Fibroblast of villous mesenchyme (primary cell): ENCODE measurements at regions not wholly inside any gene's neighbourhood (a gene's known extent, or its start where the extent isn't known, plus 50 kb on each side); places are given as distances from the start of the nearest gene placed in this dataset.

ENCODE experiments used
- DNase-seq: peaks from one replicate; pipeline ENCODE4 v3.0.0-alpha.2; 2010; ENCODE audit warnings: low read depth
- H3K4me3 ChIP-seq: 2 replicates; pipeline ENCODE4 v1.5.1; 2011; ENCODE audit warnings: low read depth, mild to moderate bottlenecking, low read length
- TF ChIP-seq, protein P1 (sequence below): IDR thresholded peaks from 2 replicates; pipeline ENCODE4 v1.5.1; 2012; ENCODE audit warnings: low read depth, mild to moderate bottlenecking, low read length; ENCODE audit not compliant: insufficient read depth

DNA sequence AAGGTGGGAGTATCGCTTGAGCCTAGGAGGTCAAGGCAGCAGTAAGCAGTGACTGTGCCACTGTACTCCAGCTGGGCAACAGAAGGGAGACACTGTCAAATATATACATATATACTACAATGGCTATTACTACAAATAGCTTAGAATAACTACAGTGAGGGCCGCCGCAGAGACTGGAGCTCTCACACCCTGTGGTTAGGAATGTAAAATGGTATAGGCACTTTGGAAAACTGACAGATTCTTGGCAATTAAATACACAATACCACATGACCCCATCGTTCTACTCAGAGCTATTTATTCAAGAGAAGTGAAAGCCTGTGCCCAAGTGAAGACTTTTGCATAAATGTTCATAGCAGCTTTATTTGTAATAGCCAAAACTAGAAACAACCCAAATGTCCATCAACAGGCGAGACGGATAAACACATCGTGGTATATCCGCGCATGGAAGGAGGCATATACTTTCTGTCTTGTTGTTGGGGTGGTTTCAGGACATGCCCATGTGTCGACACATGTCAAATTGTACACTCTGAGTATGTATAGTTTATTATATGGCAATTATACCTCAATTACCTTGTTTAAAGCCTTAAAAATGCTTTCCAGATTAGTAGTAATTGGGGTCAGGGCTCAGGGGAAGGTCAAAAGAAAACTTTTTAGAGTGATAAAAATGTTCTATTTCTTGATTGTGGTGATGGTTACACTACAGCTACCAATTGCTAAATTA lies 123.4 kb downstream of the RIPK4 start:
- H3K4me3 ChIP-seq, result no peak overlapping the region
- DNase-seq, result no peak
- TF ChIP-seq, protein P1, sequence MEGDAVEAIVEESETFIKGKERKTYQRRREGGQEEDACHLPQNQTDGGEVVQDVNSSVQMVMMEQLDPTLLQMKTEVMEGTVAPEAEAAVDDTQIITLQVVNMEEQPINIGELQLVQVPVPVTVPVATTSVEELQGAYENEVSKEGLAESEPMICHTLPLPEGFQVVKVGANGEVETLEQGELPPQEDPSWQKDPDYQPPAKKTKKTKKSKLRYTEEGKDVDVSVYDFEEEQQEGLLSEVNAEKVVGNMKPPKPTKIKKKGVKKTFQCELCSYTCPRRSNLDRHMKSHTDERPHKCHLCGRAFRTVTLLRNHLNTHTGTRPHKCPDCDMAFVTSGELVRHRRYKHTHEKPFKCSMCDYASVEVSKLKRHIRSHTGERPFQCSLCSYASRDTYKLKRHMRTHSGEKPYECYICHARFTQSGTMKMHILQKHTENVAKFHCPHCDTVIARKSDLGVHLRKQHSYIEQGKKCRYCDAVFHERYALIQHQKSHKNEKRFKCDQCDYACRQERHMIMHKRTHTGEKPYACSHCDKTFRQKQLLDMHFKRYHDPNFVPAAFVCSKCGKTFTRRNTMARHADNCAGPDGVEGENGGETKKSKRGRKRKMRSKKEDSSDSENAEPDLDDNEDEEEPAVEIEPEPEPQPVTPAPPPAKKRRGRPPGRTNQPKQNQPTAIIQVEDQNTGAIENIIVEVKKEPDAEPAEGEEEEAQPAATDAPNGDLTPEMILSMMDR, result no peak

DNA sequence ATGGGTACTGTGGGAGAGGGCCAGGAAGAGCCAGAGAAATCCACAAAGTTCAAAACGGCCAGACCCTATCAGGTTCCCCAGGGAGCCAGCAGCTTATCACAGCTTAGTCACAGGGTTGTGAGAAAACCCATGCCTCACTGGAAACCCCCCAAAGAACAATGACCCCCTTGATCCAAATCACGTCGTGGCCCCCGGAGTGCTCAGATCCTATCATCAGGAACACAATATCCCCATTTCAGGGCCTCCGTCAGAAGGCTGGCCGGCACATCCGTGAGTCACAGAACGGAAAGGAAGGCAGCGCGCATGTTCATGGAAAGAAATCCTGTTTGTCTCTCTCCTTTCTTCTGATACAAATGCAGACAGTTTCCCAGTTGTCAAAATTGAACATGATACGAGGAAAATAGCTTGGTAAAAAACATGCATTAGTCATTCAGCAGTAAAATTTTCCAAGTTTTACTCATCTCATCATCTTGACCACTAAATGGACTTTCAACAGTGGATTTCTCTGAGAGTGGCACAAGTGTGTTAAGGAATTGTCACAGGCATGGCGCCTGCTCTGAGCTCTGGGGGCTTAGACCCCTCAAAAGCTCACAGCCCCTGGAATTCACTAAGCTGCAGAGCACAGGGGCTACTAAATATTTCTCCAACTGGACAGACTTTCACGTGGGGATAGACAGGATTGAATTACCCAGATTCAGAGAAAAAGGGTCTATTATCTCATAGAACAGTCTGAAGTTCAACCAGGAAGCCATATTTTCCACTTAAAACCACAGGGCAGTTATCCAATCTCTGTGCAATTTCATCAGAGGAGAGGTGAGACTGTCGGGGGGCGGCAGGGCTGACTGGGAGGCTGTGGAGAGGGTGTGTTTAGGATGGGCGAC lies 124.8 kb downstream of the RIPK4 start:
- peak; percentile 80 for DNase-seq
- H3K4me3 ChIP-seq, result no peak overlapping the region
- TF ChIP-seq, protein P1, result no peak

DNA sequence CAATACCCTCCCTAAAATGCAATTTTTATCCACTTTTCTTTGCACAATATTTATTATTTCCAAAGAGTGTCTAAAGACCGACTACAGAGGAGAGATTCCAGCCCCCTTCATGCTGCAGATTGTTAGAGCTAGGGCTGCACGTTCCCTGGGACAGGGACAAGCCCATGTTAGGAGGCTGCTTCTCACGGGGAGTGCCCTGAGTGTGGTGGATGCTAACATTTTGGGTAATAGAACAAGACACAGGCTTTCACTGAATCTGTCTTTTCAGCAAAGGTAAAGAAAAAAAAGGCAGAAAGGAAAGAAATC lies 125.4 kb downstream of the RIPK4 start:
- TF ChIP-seq, protein P1, result no peak
- H3K4me3 ChIP-seq, result no peak overlapping the region
- DNase-seq, result no peak

DNA sequence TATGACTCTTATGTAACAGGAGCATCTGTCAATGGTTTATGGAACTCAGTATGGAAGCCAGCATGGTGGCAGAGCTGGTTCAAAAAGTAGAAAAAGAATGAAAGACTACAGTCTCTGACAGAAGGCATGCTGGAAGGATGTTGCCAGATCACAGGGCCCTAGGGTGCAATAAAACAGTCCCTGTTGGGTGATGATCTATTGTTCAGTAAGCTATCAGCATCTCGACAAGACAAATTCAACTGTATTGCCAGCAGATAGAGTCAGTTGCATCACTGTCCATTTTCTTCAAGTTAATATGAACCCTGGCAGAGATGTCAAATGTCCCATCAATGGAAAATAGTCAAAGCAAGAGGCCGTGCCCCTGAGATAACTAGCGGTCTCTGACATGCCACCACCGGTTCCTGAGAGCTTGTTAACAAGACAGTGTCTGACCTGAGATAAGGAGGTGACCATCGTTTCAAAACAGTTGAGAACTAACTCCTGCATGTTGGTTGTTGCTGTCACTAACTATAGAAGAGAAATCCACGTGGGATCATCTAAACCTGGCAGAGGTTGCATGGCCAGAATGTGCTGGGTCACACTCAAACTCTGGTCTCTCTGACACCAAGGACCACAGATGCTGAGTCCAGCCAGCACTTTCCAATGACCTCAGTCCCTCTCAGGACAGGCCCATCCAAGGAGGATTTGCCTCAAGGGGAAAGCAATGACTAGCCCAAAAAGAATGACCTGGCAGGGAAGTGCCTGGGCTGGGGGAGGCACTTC lies 125.9 kb downstream of the RIPK4 start:
- no peak overlapping the region for H3K4me3 ChIP-seq
- TF ChIP-seq, protein P1, result no peak
- no peak for DNase-seq

DNA sequence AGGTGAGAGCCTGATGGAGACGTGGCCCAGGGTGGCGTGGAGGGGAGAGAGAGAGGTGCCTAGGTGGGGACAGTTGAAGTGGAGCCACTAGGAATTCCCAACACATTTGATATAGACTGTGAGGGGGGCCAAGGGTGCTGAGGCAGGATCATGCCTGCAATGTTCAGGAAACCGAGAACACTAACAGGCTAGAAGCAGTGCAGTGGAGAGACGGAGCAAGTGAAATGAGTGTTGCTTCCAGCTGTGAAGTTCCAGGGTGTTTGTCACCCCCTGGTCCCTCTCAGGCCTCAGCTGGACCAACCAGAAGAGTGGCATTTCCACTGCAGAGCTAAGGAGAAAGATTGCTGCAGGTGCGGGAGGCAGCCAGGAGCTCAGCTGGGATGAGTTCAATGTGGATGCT lies 127.1 kb downstream of the RIPK4 start:
- TF ChIP-seq, protein P1, result no peak
- no peak overlapping the region for H3K4me3 ChIP-seq
- no peak for DNase-seq

DNA sequence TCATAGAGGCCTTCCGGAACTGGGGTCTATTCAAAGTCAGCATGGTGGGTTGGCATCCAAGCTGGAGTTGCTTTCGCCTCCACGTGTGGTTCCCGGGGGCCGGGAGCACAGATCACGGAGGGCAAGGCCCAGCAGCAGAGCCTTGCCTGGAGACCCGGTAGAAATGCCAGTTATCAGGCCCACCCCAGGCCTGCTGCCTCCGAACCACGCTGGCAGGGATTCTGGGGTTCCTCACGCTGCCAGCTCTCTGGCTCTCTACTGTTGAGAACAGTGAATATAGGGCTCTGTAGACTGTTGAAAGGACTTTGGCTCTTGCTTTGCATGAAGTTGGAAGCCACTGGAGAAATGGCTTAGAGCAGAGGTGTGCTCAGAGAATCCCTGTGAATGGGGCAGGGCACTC lies 127.5 kb downstream of the RIPK4 start:
- TF ChIP-seq, protein P1, result no peak
- DNase-seq, result no peak
- H3K4me3 ChIP-seq, result no peak overlapping the region
